ENCODE measurements at regions not wholly inside any gene's neighbourhood (a gene's known extent, or its start where the extent isn't known, plus 50 kb on each side); places are given as distances from the start of the nearest gene placed in this dataset.
"Not testable (repeated sequence)": the region's sequence is repeated elsewhere in the genome, so short reads cannot be mapped to it uniquely, and the experiment has no call there.

- no peak for DNase-seq (ENCODE audit: low read depth in 4 of 4, low spot score in 3 of 4)
Measured at GRCh38 chr13:65841156-65841555, 1389.0 kb downstream of the PCDH9 start.

DNA sequence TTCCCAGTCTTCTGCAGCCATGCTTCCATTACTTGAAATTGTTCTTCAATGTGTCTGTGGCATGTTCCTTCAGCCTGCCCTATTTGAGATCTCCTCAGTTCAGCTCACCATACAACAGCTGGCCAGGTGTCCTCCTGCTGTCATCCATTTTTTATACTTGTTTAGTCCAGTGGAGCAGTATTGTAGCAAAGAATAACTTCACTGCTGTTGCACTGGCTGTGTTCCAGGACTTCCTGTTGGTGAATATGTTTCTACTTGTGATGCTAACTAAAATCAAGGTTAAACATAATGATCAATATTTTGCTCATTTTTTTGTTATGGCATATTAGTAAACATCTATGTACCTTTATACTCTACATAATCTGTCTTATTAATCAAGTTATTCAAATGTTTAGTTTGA is 1394.1 kb downstream of the PCDH9 start:
- DNase-seq (ENCODE audit: low read depth in 4 of 4, low spot score in 3 of 4), result no peak

DNA sequence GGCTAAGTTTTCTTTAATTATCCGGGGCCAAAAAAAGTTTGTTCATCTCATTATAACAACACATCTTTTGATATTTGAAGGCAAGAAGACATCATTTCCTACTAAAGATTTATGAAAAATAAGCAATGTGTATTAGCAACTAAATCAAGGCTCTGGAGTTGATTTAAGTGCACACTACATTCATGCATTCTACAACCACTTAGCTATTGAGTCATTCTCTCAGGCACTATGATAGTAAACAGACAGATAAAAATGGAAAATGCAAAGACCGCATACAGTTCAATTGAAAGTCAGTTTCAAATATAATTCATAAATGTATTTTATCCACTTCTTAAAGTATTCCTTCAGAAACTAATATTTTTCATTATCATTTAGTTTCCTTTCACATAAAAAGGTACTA is 1395.2 kb downstream of the PCDH9 start:
- DNase-seq (ENCODE audit: low read depth in 4 of 4, low spot score in 3 of 4), result no peak

GRCh38 chr13:65830411-65831205 is 1399.5 kb downstream of the PCDH9 start:
- DNase-seq (ENCODE audit: low read depth in 4 of 4, low spot score in 3 of 4), result no peak

DNA sequence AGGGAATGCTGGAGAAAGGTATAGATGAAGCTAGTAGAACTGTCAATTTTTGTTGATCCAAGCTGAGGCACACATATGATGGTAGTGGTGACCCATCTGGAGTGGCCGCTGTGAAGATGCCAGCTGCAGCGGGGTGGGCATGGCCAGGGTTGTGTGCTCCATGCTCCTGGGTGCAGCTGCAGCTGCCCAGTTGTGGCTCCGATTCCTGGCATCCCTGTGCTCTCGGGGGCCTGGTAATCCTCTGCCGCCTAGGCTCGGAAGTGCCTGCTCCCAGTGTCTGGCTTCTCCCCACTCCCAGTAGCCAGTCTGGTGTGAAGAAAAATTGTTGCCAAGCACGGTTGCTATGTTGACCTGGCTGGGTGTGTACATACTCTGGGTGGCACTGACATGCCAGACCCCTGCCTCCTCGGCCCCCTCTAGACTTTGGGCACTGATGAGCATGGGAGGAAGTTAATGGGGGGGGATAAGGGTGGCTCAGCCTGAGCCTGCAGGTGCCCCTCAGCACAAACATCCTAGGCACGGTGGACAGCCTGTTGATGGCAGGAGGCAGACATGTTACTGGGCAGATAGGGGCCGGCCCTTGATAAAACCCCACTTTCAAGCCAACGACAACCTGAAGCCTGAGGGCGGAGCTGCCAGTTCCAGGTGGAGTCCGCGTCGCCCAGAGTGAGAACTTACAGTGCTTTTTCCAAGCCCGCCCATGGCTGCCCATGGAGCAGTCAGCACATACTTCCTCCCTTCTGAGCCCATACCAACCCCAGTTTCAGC is 1400.7 kb downstream of the PCDH9 start:
- DNase-seq (ENCODE audit: low read depth in 4 of 4, low spot score in 3 of 4), result no peak

DNA sequence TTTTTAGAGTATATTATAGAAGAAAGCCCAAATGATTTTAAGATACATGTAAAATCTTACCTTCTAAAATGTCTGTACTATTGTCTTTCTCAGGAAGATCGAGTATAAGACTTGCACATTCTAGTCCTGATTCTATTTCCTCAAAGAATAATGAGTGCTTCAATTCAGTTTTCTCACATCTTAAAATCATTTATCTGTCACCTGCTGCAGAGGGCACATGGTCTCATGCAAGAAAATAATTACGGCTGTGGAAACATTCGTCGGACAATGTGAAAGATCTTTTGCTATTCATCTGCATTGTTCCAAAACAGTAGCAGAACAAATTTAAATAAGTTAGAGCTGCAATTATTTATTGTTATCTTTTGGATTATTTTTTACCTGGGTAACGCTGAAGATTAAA is 1403.5 kb downstream of the PCDH9 start:
- no peak for DNase-seq (ENCODE audit: low read depth in 4 of 4, low spot score in 3 of 4)

GRCh38 chr13:65825039-65825438 is 1405.1 kb downstream of the PCDH9 start:
- DNase-seq (ENCODE audit: low read depth in 4 of 4, low spot score in 3 of 4), result no peak

GRCh38 chr13:65808061-65808460 is 1422.1 kb downstream of the PCDH9 start:
- DNase-seq (ENCODE audit: low read depth in 4 of 4, low spot score in 3 of 4), result no peak

DNA sequence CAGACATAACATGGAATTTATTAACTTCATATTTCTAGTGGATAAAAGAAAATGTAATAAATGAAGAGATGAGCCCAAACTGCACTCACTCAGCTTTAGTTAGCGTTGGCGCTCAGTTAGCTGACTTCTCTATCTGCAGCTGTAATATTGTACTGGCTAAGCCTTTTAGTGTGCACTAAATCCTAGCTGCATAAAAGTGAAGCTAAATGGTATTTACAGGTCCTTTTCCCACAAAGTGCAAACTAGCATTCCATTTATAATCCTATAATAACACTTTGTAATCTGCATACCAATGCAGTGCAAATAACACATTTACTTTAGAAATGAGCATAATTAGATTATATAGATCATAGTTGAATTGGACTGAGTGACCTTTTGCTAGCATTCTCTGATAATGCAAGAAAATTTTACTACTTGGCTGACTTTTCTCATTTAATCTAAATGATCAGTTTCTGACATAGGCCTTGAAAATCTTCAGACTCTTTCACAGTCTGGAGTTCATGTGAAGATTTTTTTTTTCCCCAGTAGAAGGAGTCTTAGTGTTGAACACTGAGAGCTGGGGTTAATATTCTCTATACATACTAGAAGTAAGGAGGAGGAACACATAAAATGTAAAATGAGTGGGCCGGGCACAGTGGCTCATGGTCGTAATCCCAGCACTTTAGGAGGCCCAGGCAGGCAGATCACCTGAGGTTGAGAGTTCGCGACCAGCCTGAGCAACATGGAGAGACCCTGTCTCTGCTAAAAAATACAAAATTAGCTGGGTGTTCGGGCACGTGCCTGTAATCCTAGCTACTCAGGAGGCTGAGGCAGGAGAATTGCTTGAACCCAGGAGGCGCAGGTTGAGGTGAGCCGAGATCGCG is 1426.4 kb downstream of the PCDH9 start:
- no peak for DNase-seq (ENCODE audit: low read depth in 4 of 4, low spot score in 3 of 4)

GRCh38 chr13:65789815-65790214 is 1440.3 kb downstream of the PCDH9 start:
- no peak for DNase-seq (ENCODE audit: low read depth in 4 of 4, low spot score in 3 of 4)

DNA sequence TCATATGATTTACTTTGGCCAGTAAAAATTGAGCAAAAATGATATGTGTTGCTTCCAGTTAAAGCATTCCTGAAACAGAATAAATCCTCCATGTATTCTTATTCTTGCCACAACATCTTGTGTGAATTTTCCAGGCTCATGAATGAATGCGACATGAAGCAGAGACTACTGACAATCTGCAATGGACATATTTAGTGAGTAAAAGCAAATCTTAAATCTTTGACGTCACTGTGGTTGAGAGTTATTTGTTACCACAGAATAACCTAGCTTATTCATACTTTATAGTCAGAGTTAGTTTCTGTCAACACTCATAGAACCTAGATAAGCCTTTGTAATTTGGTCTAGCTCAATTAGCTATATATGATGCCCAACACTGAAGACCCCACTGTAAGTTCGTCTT is 1443.1 kb downstream of the PCDH9 start:
- no peak for DNase-seq (ENCODE audit: low read depth in 4 of 4, low spot score in 3 of 4)

GRCh38 chr13:65784088-65784816 is 1445.9 kb downstream of the PCDH9 start:
- DNase-seq (ENCODE audit: low read depth in 4 of 4, low spot score in 3 of 4), result no peak

- no peak for DNase-seq (ENCODE audit: low read depth in 4 of 4, low spot score in 3 of 4)
Measured at GRCh38 chr13:65783383-65783782, 1446.8 kb downstream of the PCDH9 start.

- DNase-seq (ENCODE audit: low read depth in 4 of 4, low spot score in 3 of 4), result not testable (repeated sequence)
Measured at GRCh38 chr13:65771704-65772313, 1458.3 kb downstream of the PCDH9 start.

GRCh38 chr13:65768545-65768944 is 1461.6 kb downstream of the PCDH9 start:
- DNase-seq (ENCODE audit: low read depth in 4 of 4, low spot score in 3 of 4), result no peak

DNA sequence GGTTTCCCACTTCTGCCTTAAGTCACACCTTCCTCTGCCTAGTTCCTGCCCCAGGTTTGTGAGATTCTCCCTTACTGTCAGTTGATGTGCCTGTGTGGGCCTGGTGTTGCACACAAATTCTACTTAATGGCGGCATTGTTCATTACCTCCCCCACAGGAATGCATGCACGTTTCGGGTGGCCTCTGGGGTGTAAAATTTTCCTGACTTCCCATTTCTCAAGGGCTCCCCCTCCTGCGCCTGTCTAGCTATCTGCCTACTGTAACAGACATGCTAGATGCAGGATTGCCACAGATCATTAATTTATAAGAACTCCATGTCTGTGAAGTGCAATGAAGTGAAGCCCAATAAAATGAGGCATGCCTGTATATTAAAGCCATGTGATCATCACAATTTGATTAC is 1466.3 kb downstream of the PCDH9 start:
- DNase-seq (ENCODE audit: low read depth in 4 of 4, low spot score in 3 of 4), result peak in 2 of 4 donors; percentile 3 to 8

DNA sequence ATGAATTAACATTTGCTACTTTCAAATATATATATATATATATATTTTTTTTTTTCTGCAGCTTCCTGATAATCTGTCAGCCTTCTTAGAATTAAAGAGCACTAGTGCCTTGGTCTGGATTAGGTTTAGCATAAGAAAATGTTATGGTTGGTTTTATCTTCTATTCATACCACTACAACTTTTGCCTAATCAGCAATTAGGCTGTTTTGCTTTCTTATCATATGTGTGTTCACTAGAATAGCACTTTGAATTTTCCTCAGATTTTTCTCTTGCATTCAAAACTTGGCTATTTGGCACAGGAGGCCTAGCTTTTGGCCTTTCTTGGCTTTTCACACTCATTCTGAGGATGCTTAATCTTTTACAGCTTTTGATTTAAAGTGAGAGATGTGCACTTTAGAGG is 1468.1 kb downstream of the PCDH9 start:
- no peak for DNase-seq (ENCODE audit: low read depth in 4 of 4, low spot score in 3 of 4)

GRCh38 chr13:65756071-65756671 is 1474.0 kb downstream of the PCDH9 start:
- DNase-seq (ENCODE audit: low read depth in 4 of 4, low spot score in 3 of 4), result no peak

GRCh38 chr13:65748227-65748626 is 1481.9 kb downstream of the PCDH9 start:
- no peak for DNase-seq (ENCODE audit: low read depth in 4 of 4, low spot score in 3 of 4)

Data from right renal pelvis (tissue), 4 donors.